Right lobe of liver (tissue), 6 donors: ENCODE measurements at regions not wholly inside any gene's neighbourhood (a gene's known extent, or its start where the extent isn't known, plus 50 kb on each side); places are given as distances from the start of the nearest gene placed in this dataset.

Experiments
- ATAC-seq, 4 donors: fragments of 200-7000 bp; cut with Tn5 transposase; one replicate each; pipeline ENCODE4 v1.9.1; 2020; ENCODE audit warnings: mild to moderate bottlenecking in 4 of 4, moderate library complexity in 4 of 4
- DNase-seq, 3 donors: peaks; one replicate each; pipeline ENCODE4 v3.0.0-alpha.2; 2020
- H3K27ac ChIP-seq, 3 donors: fragments of 200-600 bp; one replicate each; pipeline ENCODE4 v1.8.0; 2022
- H3K27me3 ChIP-seq, 2 donors: fragments of 200-600 bp; one replicate each; pipeline ENCODE4 v1.8.0; 2022
- H3K36me3 ChIP-seq, 4 donors: fragments of 200-600 bp; sonication (generic) in 1 of 4; one replicate each; pipeline versions ENCODE4 v1.5.1 to v1.8.0; 2017 to 2022; ENCODE audit warnings: control low read depth in 1 of 4
- H3K4me1 ChIP-seq, 4 donors: fragments of 200-600 bp; sonication (generic) in 1 of 4; one replicate each; pipeline versions ENCODE4 v1.5.1 to v1.8.0; 2017 to 2022; ENCODE audit warnings: control low read depth in 1 of 4
- H3K4me3 ChIP-seq, 3 donors: fragments of 200-600 bp; one replicate each; pipeline ENCODE4 v1.8.0; 2022
- H3K9me3 ChIP-seq, 4 donors: fragments of 200-600 bp; sonication (generic) in 1 of 4; one replicate each; pipeline versions ENCODE4 v1.5.1 to v1.8.0; 2017 to 2022; ENCODE audit warnings: control low read depth in 1 of 4
- POLR2A ChIP-seq: fragments of 450-650 bp; IDR thresholded peaks from one replicate; pipeline ENCODE4 v1.6.1; 2017; ENCODE audit warnings: antibody characterized with exemption, mild to moderate bottlenecking
- WGBS: methylation state at CpG from one replicate; pipeline ENCODE4 v1.1.6; 2018; ENCODE audit warnings: low coverage, low lambda C conversion rate; ENCODE audit not compliant: insufficient coverage; ENCODE audit errors: missing lambda C conversion rate; 5-methylcytosine and 5-hydroxymethylcytosine counted together
- intact Hi-C, 2 donors: fragments of 100-400 bp; cut with DNase I; formaldehyde crosslinking; loops; one replicate each; pipeline versions ENCODE4 v1.11.2 to v1.14.1; 2022
- TF ChIP-seq, protein P1 (sequence below), 4 donors: fragments of 200-600 bp in 3 of 4; fragments of 450-650 bp in 1 of 4; IDR thresholded peaks; one replicate each; pipeline versions ENCODE4 v1.5.1 to v1.8.0; 2016 to 2022; ENCODE audit warnings: antibody characterized with exemption in 4 of 4, mild to moderate bottlenecking in 2 of 4
- donor health status: DM: no; HTN: yes; CAD: no.
- donor health status: DM: no; HTN: no; CAD: no.
- donor health status: DM: no; HTN: no; CAD: no.
- donor health status: DM: no; HTN: yes; CAD: no.
- donor health status: DM: no; HTN: yes; CAD: no.

DNA sequence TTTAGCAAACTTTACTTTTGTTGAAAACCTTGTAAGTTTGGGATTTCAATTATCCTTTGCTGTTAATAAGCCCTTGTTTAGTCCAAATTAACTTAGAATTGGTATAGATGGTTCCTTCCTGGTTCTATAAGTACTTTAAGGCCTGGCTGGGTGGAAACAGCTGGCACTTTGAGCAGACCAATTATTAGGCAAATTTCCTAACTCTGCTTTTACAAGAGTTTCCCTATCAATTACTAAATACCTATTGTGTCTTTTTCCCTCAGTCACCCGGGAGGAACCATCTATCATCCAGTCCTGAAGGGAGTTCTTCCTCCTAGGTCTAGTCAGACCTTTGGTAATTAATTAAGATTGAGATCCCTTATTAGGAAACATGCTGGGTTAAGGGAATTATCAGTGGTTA lies 138.0 kb downstream of the SLC38A6 start:
- DNase-seq (no peak), ATAC-seq (no peak)
- H3K4me3 ChIP-seq: no peak overlapping the region
- H3K36me3 ChIP-seq: no peaks in the 10 kb centered on the region
- no peaks in the 10 kb centered on the region for H3K9me3 ChIP-seq
- H3K27me3 ChIP-seq: no peaks in the 10 kb centered on the region
- 79% methylated on average over 1 of the region's 1 CpG for WGBS
- no peak overlapping the region for H3K27ac ChIP-seq
- TF ChIP-seq, protein P1, sequence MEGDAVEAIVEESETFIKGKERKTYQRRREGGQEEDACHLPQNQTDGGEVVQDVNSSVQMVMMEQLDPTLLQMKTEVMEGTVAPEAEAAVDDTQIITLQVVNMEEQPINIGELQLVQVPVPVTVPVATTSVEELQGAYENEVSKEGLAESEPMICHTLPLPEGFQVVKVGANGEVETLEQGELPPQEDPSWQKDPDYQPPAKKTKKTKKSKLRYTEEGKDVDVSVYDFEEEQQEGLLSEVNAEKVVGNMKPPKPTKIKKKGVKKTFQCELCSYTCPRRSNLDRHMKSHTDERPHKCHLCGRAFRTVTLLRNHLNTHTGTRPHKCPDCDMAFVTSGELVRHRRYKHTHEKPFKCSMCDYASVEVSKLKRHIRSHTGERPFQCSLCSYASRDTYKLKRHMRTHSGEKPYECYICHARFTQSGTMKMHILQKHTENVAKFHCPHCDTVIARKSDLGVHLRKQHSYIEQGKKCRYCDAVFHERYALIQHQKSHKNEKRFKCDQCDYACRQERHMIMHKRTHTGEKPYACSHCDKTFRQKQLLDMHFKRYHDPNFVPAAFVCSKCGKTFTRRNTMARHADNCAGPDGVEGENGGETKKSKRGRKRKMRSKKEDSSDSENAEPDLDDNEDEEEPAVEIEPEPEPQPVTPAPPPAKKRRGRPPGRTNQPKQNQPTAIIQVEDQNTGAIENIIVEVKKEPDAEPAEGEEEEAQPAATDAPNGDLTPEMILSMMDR (IDR thresholded peaks at IDR 0.05): no peak
- no peak for TF ChIP-seq POLR2A
- intact Hi-C loops: no loop called here
- peaks cover 0 to 3% (median 0%) of the 10 kb centered on the region in 4 donors for H3K4me1 ChIP-seq

DNA sequence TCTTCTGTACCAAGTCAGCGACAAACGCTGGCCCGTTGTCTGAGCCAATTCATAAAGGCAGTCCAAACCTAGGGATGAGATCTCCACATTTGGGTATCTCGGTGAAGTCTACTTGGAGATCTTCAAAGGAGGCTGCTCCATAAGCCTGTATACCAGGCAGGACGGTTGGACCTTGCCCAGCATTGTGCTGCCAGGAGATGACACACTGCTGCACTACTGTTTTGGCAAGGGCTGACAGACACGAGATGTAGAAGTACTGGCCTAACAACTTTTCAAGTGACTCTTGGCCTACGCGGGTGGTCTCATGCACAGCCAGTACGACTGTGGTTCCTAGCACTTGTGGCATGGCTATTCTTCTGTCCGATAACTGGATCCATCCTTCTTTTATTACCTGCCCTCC lies 135.3 kb downstream of the SLC38A6 start:
- H3K27ac ChIP-seq: no peak overlapping the region
- H3K9me3 ChIP-seq: no peaks in the 10 kb centered on the region
- H3K4me3 ChIP-seq: no peak overlapping the region
- TF ChIP-seq POLR2A: no peak
- TF ChIP-seq, protein P1 (IDR thresholded peaks at IDR 0.05): no peak
- peaks cover 0 to 3% (median 0%) of the 10 kb centered on the region in 4 donors for H3K4me1 ChIP-seq
- peak in 3 of 4 donors; percentile 31 to 92 (median 81) for ATAC-seq
- peak; percentile 40 to 74 (median 60) for DNase-seq
- 83% methylated on average over 1 of the region's 10 CpGs for whole genome bisulfite sequencing
- no peaks in the 10 kb centered on the region for H3K27me3 ChIP-seq
- intact Hi-C loops: no loop called here
- H3K36me3 ChIP-seq: no peaks in the 10 kb centered on the region

DNA sequence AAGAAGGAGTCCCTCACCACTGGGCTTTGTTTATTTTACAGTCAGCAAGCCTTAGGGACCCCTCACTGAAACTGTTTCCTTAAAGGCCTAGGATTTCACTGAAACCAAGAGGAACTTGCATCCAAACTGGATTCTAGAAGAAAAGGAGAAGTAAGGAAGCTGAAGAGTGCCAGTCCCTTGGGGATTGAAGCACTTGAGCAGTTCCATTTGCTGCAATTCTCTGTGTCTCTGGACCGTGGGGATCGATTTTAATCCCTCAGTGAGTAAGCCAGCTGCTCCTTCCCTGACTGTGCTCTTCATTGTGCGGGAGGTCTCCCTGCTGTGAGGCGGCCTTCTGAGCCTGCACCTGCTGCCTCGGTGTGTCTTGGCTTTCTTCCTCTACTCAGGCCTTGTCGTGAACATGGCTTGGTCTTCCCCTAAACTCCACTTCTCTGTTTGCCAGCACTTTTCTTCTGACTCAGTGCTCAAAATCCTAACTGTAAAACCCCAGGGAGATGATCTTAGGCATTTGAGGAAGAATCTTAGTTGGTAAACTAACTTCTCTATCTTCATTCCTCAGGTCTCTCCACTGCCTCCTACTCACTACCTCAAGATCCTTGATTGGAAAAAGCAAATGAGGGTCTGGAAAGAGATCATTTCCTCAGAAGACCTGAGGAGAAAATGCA lies 132.6 kb downstream of the SLC38A6 start:
- WGBS: 39% methylated on average over 4 of the region's 6 CpGs
- Histone ChIP-seq H3K27me3 (no peaks in the 10 kb centered on the region), H3K9me3 (no peaks in the 10 kb centered on the region), H3K36me3 (no peaks in the 10 kb centered on the region), H3K27ac (no peak overlapping the region), H3K4me3 (no peak overlapping the region), H3K4me1 (peaks cover 0 to 3% (median 0%) of the 10 kb centered on the region in 4 donors)
- TF ChIP-seq POLR2A: no peak
- TF ChIP-seq, protein P1 (IDR thresholded peaks at IDR 0.05): no peak
- intact Hi-C loops: no loop called here
- no peak for DNase-seq
- ATAC-seq: no peak

DNA sequence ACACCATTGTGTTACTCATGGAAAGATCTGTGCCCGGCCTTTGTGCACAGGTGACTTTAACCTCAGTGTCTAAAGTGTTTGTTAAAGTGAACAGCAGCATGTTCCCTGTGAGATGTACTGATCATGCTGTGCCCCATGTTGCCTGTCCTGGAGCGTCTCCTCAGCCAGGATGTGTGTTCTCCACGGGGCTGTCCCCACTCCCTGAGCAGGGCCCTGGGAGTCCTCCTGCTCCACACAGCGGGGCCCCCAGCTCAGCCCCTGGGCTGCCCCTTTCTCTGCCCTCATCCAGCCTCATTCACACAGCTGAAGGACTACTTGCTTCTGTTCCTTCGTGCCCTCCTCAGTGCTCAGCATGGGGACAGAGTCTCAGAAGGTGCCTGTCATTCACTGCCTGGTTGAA lies 131.5 kb downstream of the SLC38A6 start:
- no peak for ATAC-seq
- H3K9me3 ChIP-seq: no peaks in the 10 kb centered on the region
- no peak for DNase-seq
- H3K27me3 ChIP-seq: no peaks in the 10 kb centered on the region
- intact Hi-C loops: no loop called here
- H3K4me1 ChIP-seq: peaks cover 0 to 3% (median 0%) of the 10 kb centered on the region in 4 donors
- H3K36me3 ChIP-seq: no peaks in the 10 kb centered on the region
- H3K27ac ChIP-seq: no peak overlapping the region
- WGBS: 80% methylated on average over 2 of the region's 5 CpGs
- no peak overlapping the region for H3K4me3 ChIP-seq
- TF ChIP-seq POLR2A: no peak
- TF ChIP-seq, protein P1 (IDR thresholded peaks at IDR 0.05): no peak
